Liver (tissue), 7 donors: ENCODE measurements at regions not wholly inside any gene's neighbourhood (a gene's known extent, or its start where the extent isn't known, plus 50 kb on each side); places are given as distances from the start of the nearest gene placed in this dataset.

Source experiments
- DNase-seq: peaks from one replicate; pipeline ENCODE4 v3.0.0-alpha.2; 2017; ENCODE audit warnings: low spot score
- H3K27ac ChIP-seq, 2 donors: one replicate each; pipeline ENCODE4 v1.7.0; 2013; ENCODE audit warnings: inconsistent platforms in 2 of 2, low read length in 2 of 2, control low read depth in 1 of 2, low read depth in 1 of 2, mild to moderate bottlenecking in 1 of 2
- H3K27me3 ChIP-seq, 4 donors: one replicate each; pipeline versions ENCODE4 v1.6.1 to v1.7.0; 2013; ENCODE audit warnings: low read length in 3 of 4, inconsistent platforms in 1 of 4, mild to moderate bottlenecking in 1 of 4, moderate library complexity in 1 of 4; ENCODE audit not compliant: control insufficient read depth in 4 of 4, insufficient read depth in 4 of 4
- H3K36me3 ChIP-seq, 4 donors: one replicate each; pipeline versions ENCODE4 v1.6.1 to v1.7.0; 2013; ENCODE audit warnings: low read length in 3 of 4, mild to moderate bottlenecking in 3 of 4, low read depth in 1 of 4, moderate library complexity in 1 of 4; ENCODE audit not compliant: control insufficient read depth in 4 of 4, insufficient read depth in 3 of 4
- H3K4me1 ChIP-seq, 4 donors: one replicate each; pipeline versions ENCODE4 v1.6.1 to v1.7.0; 2013; ENCODE audit warnings: low read length in 3 of 4, mild to moderate bottlenecking in 3 of 4, moderate library complexity in 1 of 4; ENCODE audit not compliant: control insufficient read depth in 4 of 4, insufficient read depth in 4 of 4
- H3K4me3 ChIP-seq, 3 donors: one replicate each; pipeline versions ENCODE4 v1.6.1 to v1.7.0; 2013; ENCODE audit warnings: low read length in 3 of 3, control low read depth in 1 of 3, low read depth in 1 of 3, mild to moderate bottlenecking in 1 of 3
- H3K9ac ChIP-seq, 2 donors: one replicate each; pipeline ENCODE4 v1.7.0; 2013; ENCODE audit warnings: low read length in 2 of 2, mild to moderate bottlenecking in 2 of 2, moderate library complexity in 2 of 2, control low read depth in 1 of 2, low read depth in 1 of 2
- H3K9me3 ChIP-seq, 4 donors: one replicate each; pipeline versions ENCODE4 v1.6.1 to v1.7.0; 2013; ENCODE audit warnings: low read length in 3 of 4; ENCODE audit not compliant: control insufficient read depth in 4 of 4
- ATF3 ChIP-seq: IDR thresholded peaks from 2 replicates; pipeline ENCODE4 v1.6.1; 2016; ENCODE audit warnings: antibody characterized with exemption
- CTCF ChIP-seq: fragments of 150-350 bp; IDR thresholded peaks from 2 replicates; pipeline ENCODE4 v1.5.1; 2017; ENCODE audit warnings: improper control_type of control experiment, low read depth, low read length; ENCODE audit not compliant: missing input control
- EGR1 ChIP-seq, 2 donors: IDR thresholded peaks; 2 replicates each; pipeline ENCODE4 v1.6.1; 2016 to 2018; ENCODE audit warnings: antibody characterized with exemption in 2 of 2, low read depth in 2 of 2
- FOXA1 ChIP-seq: IDR thresholded peaks from 2 replicates; pipeline ENCODE4 v1.6.1; 2016; ENCODE audit warnings: antibody characterized with exemption
- FOXA2 ChIP-seq: IDR thresholded peaks from 2 replicates; pipeline ENCODE4 v1.6.1; 2016; ENCODE audit warnings: antibody characterized with exemption
- GABPA ChIP-seq, 2 donors: IDR thresholded peaks in 1 of 2; conservative IDR thresholded peaks in 1 of 2; 2 replicates each; pipeline ENCODE4 v1.6.1; 2016; ENCODE audit warnings: antibody characterized with exemption in 2 of 2, mild to moderate bottlenecking in 1 of 2, moderate library complexity in 1 of 2
- HNF4A ChIP-seq, 2 donors: conservative IDR thresholded peaks; 2 replicates each; pipeline ENCODE4 v1.6.1; 2016; ENCODE audit warnings: antibody characterized with exemption in 2 of 2, mild to moderate bottlenecking in 2 of 2
- HNF4G ChIP-seq: IDR thresholded peaks from 2 replicates; pipeline ENCODE4 v1.6.1; 2016; ENCODE audit warnings: antibody characterized with exemption
- JUND ChIP-seq, 2 donors: IDR thresholded peaks; 2 replicates each; pipeline ENCODE4 v1.6.1; 2016; ENCODE audit warnings: antibody characterized with exemption in 2 of 2
- MAX ChIP-seq: IDR thresholded peaks from 2 replicates; pipeline ENCODE4 v1.6.1; 2016; ENCODE audit warnings: antibody characterized with exemption
- NR2F2 ChIP-seq: IDR thresholded peaks from 2 replicates; pipeline ENCODE4 v1.6.1; 2016; ENCODE audit warnings: antibody characterized with exemption
- RAD21 ChIP-seq, 2 donors: IDR thresholded peaks; 2 replicates each; pipeline ENCODE4 v1.6.1; 2016; ENCODE audit warnings: antibody characterized with exemption in 2 of 2, mild to moderate bottlenecking in 2 of 2
- REST ChIP-seq: IDR thresholded peaks from 2 replicates; pipeline ENCODE4 v1.6.1; 2016; ENCODE audit warnings: antibody characterized with exemption, mild to moderate bottlenecking
- RXRA ChIP-seq, 2 donors: IDR thresholded peaks; 2 replicates each; pipeline ENCODE4 v1.6.1; 2017 to 2018; ENCODE audit warnings: antibody characterized with exemption in 2 of 2, mild to moderate bottlenecking in 1 of 2
- SP1 ChIP-seq: IDR thresholded peaks from 2 replicates; pipeline ENCODE4 v1.6.1; 2018; ENCODE audit warnings: antibody characterized with exemption, mild to moderate bottlenecking
- TAF1 ChIP-seq: conservative IDR thresholded peaks from 2 replicates; pipeline ENCODE4 v1.6.1; 2016; ENCODE audit warnings: antibody characterized with exemption, mild to moderate bottlenecking
- YY1 ChIP-seq: IDR thresholded peaks from 2 replicates; pipeline ENCODE4 v1.6.1; 2016; ENCODE audit warnings: antibody characterized with exemption, mild to moderate bottlenecking
- ZBTB33 ChIP-seq: IDR thresholded peaks from 2 replicates; pipeline ENCODE4 v1.6.1; 2016; ENCODE audit warnings: antibody characterized with exemption
- donor health status: healthy.
- donor health status: healthy.
- donor health status: healthy.
- donor health status: healthy.

GRCh38 chr5:116756531-116756930, 181.9 kb upstream of the SEMA6A start (continued):
- TF ChIP-seq RXRA (IDR thresholded peaks at IDR 0.05) (no peak), HNF4G (no peak), ATF3 (no peak), YY1 (no peak), NR2F2 (no peak), TAF1 (no peak), FOXA2 (no peak), SP1 (no peak), MAX (no peak), RAD21 (IDR thresholded peaks at IDR 0.05) (no peak), FOXA1 (no peak)

- Histone ChIP-seq H3K27me3 (no peaks in the 10 kb centered on the region), H3K9ac (no peak overlapping the region), H3K4me3 (no peak overlapping the region), H3K9me3 (peaks cover 0 to 2% (median 0%) of the 10 kb centered on the region in 4 donors), H3K36me3 (no peaks in the 10 kb centered on the region), H3K4me1 (no peaks in the 10 kb centered on the region), H3K27ac (no peak overlapping the region)
- DNase-seq, result no peak
- TF ChIP-seq ZBTB33 (no peak), HNF4A (conservative IDR thresholded peaks at IDR 0.05) (no peak), GABPA (IDR thresholded peaks at IDR 0.05 in 1 of 2, conservative IDR thresholded peaks at IDR 0.05 in 1 of 2) (no peak), FOXA1 (no peak), YY1 (no peak), TAF1 (no peak), SP1 (no peak), ATF3 (no peak), CTCF (no peak), REST (no peak), EGR1 (IDR thresholded peaks at IDR 0.05; ENCODE audit: low read depth in 2 of 2) (no peak), JUND (IDR thresholded peaks at IDR 0.05) (no peak), RAD21 (IDR thresholded peaks at IDR 0.05) (no peak), MAX (no peak), NR2F2 (no peak), FOXA2 (no peak), HNF4G (no peak), RXRA (IDR thresholded peaks at IDR 0.05) (no peak)
These were observed 179.9 kb upstream of the SEMA6A start for GRCh38 chr5:116754556-116754955.
